HEK293T (cell line): ENCODE measurements at regions not wholly inside any gene's neighbourhood (a gene's known extent, or its start where the extent isn't known, plus 50 kb on each side); places are given as distances from the start of the nearest gene placed in this dataset.

Experiments used
- CTCF ChIA-PET: fragments of 350-600 bp; formaldehyde crosslinking; extraction: SDS; loops from one replicate; lab custom pipeline; 2021; ENCODE audit warnings: antibody characterized with exemption, inconsistent platforms; lab: Yijun Ruan, JAX
- POLR2A ChIA-PET: fragments of 350-600 bp; formaldehyde crosslinking; extraction: SDS; loops from one replicate; lab custom pipeline; 2020; ENCODE audit warnings: antibody characterized with exemption, inconsistent platforms; lab: Yijun Ruan, JAX
- DNase-seq: peaks from one replicate; pipeline ENCODE4 v3.0.0; 2012; ENCODE audit warnings: mixed read lengths; ENCODE audit errors: extremely low spot score
- ARNT ChIP-seq: fragments of 450-650 bp; IDR thresholded peaks from 2 replicates; pipeline ENCODE4 v1.6.1; 2017; ENCODE audit warnings: mild to moderate bottlenecking
- BHLHE40 ChIP-seq: fragments of 450-650 bp; IDR thresholded peaks from 2 replicates; pipeline ENCODE4 v1.6.1; 2016; ENCODE audit warnings: mild to moderate bottlenecking, moderate library complexity, borderline replicate concordance
- CTBP1 ChIP-seq: fragments of 450-650 bp; IDR thresholded peaks from 2 replicates; pipeline ENCODE4 v1.6.1; 2016; ENCODE audit warnings: borderline replicate concordance
- ELF4 ChIP-seq: fragments of 450-650 bp; IDR thresholded peaks from 2 replicates; pipeline ENCODE4 v1.6.1; 2017; ENCODE audit warnings: antibody characterized with exemption
- FOXA1 ChIP-seq: fragments of 450-650 bp; IDR thresholded peaks from 2 replicates; pipeline ENCODE4 v1.6.1; 2016; ENCODE audit warnings: mild to moderate bottlenecking
- FOXK2 ChIP-seq: fragments of 450-650 bp; IDR thresholded peaks from 2 replicates; pipeline ENCODE4 v1.6.1; 2016; ENCODE audit warnings: mild to moderate bottlenecking
- FOXM1 ChIP-seq: fragments of 450-650 bp; IDR thresholded peaks from 2 replicates; pipeline ENCODE4 v1.6.1; 2017; ENCODE audit warnings: mild to moderate bottlenecking, borderline replicate concordance
- HDGF ChIP-seq: fragments of 450-650 bp; IDR thresholded peaks from 2 replicates; pipeline ENCODE4 v1.6.1; 2017; ENCODE audit warnings: antibody characterized with exemption, borderline replicate concordance
- L3MBTL2 ChIP-seq: fragments of 450-650 bp; conservative IDR thresholded peaks from 2 replicates; pipeline ENCODE4 v1.6.1; 2016; ENCODE audit warnings: mild to moderate bottlenecking
- LEF1 ChIP-seq: fragments of 450-650 bp; IDR thresholded peaks from 2 replicates; pipeline ENCODE4 v1.6.1; 2017; ENCODE audit warnings: mild to moderate bottlenecking, borderline replicate concordance
- NFRKB ChIP-seq: fragments of 450-650 bp; IDR thresholded peaks from 2 replicates; pipeline ENCODE4 v1.6.1; 2016; ENCODE audit warnings: mild to moderate bottlenecking, moderate library complexity
- SP1 ChIP-seq: fragments of 450-650 bp; IDR thresholded peaks from 2 replicates; pipeline ENCODE4 v1.6.1; 2017
- SUZ12 ChIP-seq: fragments of 450-650 bp; IDR thresholded peaks from 2 replicates; pipeline ENCODE4 v1.6.1; 2016; ENCODE audit warnings: mild to moderate bottlenecking
- TARDBP ChIP-seq: fragments of 450-650 bp; IDR thresholded peaks from 2 replicates; pipeline ENCODE4 v1.6.1; 2016
- ZNF384 ChIP-seq: fragments of 450-650 bp; IDR thresholded peaks from 2 replicates; pipeline ENCODE4 v1.6.1; 2016
- TF ChIP-seq, protein P1 (sequence below): fragments of 450-650 bp; IDR thresholded peaks from 2 replicates; pipeline ENCODE4 v1.6.1; 2016

DNA sequence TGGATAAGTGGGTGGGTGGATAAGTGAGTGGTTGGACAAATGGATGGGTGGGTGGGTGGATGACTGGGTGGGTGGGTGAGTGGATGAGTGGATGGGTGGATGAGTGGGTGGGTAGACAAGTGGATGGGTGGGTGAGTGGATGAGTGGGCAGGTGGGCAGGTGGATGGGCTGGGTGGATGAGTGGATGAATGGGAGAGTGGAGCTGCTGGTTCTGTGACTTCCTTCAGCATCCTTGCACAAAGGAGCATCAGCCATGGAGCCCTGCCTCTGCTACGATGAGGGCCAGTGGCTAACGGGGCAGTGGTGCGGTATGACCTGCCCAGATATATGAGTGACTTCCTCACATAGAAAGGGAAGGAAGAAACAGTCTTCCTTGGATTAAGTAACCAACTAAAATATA is 398.7 kb upstream of the IRX4 start:
- DNase-seq, result no peak
- TF ChIP-seq HDGF (no peak), FOXM1 (no peak), FOXK2 (no peak), L3MBTL2 (no peak)
- CTCF ChIA-PET, result no interaction called here
- POLR2A ChIA-PET, result no interaction called here

DNA sequence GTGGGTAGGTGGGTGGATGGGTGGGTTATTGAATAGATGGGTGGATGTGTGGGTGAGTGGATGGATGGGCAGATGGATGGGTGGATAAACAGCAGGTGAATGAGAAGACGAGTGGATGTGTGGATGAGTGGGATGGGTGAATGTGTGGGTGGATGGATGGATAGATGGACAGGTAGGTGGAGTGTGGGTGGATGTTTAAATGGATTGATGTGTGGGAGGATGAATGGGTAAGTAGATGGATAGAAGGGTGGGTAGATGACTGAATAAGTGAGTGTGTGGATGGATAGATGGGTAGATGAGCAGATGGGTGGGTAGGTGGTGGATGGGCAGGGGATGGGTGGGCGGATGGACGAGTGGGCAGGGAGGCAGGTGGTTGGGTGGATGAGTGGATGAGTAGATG is 397.6 kb upstream of the IRX4 start:
- no peak for DNase-seq
- ChIA-PET POLR2A (no interaction called here), CTCF (no interaction called here)
- TF ChIP-seq TARDBP (no peak), FOXK2 (no peak), FOXA1 (no peak), L3MBTL2 (no peak), ZNF384 (no peak), ELF4 (no peak), LEF1 (no peak), SUZ12 (no peak), ARNT (no peak)

DNA sequence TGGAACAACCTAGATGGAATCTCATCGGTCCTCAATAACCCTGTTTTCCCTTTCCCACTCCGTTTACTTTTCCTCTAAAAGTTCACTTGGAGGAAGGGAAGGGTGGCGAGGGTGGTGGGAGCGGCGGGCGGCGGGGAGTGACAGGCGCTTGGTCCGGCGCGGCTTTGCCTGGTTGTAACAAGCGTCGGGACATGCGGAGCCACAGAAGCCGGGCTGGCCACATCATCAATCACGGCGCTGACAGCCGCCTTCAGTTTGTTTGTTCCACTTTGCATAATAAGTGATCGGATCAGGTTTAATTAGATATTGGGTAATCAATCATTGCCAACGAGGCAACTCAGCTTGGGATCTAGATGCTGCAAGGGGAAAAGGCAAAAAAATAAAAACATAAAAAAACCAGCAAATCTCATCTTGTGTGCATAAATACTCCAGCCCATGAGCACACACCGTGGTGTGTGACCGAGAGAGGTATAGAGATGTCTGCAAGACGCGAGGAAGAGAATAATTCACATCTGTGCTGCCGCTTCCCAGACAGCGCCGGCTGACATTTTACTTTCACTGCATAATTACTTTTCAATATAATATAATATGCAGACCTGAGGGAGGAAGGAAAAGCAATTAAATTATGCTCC is 396.2 kb upstream of the IRX4 start:
- CTCF ChIA-PET, result no interaction called here

DNA sequence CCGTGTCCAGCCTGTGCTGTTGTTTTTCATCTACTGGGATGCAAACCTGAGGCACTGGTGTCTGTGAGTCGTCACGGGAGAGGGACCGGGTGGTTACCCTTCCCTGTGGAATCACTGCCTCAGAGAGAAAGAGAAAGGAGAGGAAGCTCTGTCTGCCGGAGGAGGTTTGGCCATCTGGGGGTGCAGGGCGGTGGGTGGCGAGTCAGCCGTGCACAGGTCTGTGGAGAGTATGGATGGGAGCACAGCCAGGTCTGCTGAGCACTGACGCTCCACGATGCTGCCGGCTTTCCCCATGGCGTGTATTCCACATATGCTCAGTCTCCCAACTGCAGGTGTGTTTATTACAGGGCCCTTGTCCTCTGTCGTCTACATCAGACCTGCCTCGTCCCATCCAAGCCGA is 395.2 kb upstream of the IRX4 start:
- POLR2A ChIA-PET, result no interaction called here
- no peak for DNase-seq
- TF ChIP-seq SP1 (no peak), FOXA1 (no peak), ZNF384 (no peak), ARNT (no peak), ELF4 (no peak), SUZ12 (no peak), TARDBP (no peak), NFRKB (no peak), FOXK2 (no peak), L3MBTL2 (no peak), BHLHE40 (no peak), FOXM1 (no peak), LEF1 (no peak), HDGF (no peak)
- TF ChIP-seq, protein P1, sequence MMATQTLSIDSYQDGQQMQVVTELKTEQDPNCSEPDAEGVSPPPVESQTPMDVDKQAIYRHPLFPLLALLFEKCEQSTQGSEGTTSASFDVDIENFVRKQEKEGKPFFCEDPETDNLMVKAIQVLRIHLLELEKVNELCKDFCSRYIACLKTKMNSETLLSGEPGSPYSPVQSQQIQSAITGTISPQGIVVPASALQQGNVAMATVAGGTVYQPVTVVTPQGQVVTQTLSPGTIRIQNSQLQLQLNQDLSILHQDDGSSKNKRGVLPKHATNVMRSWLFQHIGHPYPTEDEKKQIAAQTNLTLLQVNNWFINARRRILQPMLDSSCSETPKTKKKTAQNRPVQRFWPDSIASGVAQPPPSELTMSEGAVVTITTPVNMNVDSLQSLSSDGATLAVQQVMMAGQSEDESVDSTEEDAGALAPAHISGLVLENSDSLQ, result no peak
- CTCF ChIA-PET, result no interaction called here

More for the DNA sequence above, 396.2 kb upstream of the IRX4 start:
- POLR2A ChIA-PET, result no interaction called here
- TF ChIP-seq HDGF, result no peak
- no peak for TF ChIP-seq NFRKB
- TF ChIP-seq, protein P1, result peak; percentile 40; the same call in 1 of the 2 replicates
- no peak for TF ChIP-seq L3MBTL2
- no peak for DNase-seq

DNA sequence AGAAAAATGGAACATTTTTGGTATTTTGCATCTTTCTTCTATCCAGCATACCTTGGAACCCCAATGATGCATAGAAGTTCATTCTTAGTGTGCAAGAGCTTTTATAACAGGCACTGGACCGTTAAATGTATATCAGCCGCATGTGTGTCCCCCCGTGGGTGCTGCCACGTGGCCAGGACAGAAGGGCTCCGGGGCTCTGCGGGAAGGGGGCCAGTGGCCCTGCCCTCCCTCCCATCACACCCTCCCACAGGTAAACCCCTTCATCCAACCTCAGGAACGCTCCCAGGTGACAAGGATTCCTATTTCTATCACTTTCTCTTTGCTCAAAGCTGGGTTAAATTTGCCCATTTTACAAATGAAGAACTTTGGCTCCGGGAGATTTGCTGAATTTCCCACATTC is 393.4 kb upstream of the IRX4 start:
- no peak for TF ChIP-seq ZNF384
- TF ChIP-seq TARDBP, result no peak
- TF ChIP-seq ARNT, result no peak
- no peak for TF ChIP-seq L3MBTL2
- no peak for TF ChIP-seq ELF4
- no peak for TF ChIP-seq FOXK2
- TF ChIP-seq, protein P1, result no peak
- TF ChIP-seq SUZ12, result no peak
- no peak for TF ChIP-seq FOXM1
- no peak for TF ChIP-seq LEF1
- no peak for TF ChIP-seq BHLHE40
- no peak for TF ChIP-seq FOXA1
- no peak for TF ChIP-seq SP1
- DNase-seq, result no peak
- CTCF ChIA-PET, result interaction anchor here (0.6 kb wide), 1 partner anchor 45 kb away, joined by 4 read pairs; no protein-coding TSS in a partner anchor
- POLR2A ChIA-PET, result no interaction called here

DNA sequence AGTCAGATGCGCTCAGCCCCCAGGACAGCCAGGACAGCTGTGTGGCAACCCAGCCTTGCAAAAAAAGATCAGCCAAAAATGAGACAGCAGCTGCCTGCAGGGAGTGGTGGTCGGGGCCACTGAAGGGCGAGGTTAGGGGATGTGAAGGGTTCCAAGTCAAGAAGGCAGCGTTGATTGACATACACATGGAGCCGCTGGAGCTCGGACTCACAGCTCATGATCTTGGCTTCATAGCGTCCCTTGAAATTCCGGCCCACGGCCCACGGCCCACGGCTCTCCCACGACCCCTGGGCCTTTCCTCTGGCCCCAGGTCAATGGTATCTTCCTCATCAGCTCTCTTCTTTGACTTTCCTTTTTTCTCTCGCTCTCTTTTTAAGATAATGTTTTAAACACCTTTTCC is 390.0 kb upstream of the IRX4 start:
- CTCF ChIA-PET, result no interaction called here
- POLR2A ChIA-PET, result no interaction called here
- no peak for DNase-seq
- TF ChIP-seq TARDBP, result no peak
- TF ChIP-seq, protein P1, result no peak
- TF ChIP-seq L3MBTL2, result no peak

DNA sequence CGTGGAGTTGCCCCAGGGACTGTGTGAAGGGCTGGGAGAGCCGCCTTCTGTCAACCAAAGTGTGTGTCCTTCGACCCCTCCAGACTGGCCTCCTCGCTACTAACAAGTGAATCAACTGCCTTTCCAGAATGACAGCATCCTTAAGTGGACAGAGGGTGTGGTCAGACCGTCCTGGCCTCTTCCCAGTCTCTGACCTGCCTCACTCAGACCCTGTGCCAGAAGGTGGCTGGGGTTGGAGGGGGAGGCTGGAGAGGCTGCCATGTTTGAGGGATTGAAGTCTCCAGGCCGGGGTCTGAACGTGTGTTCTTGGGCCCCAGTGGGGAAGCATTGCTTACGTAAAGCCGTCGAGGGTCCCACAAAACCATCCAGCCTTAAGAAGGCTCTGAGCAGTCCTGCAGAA is 389.3 kb upstream of the IRX4 start:
- ChIA-PET CTCF (no interaction called here), POLR2A (no interaction called here)
- no peak for DNase-seq
- TF ChIP-seq NFRKB (no peak), TARDBP (no peak), SUZ12 (no peak), CTBP1 (no peak), FOXA1 (no peak), HDGF (no peak), LEF1 (no peak), ELF4 (no peak), SP1 (no peak), ZNF384 (no peak), FOXM1 (no peak), L3MBTL2 (no peak), ARNT (no peak), BHLHE40 (no peak)
- TF ChIP-seq, protein P1, result no peak
